ENCODE measurements at regions not wholly inside any gene's neighbourhood (a gene's known extent, or its start where the extent isn't known, plus 50 kb on each side); places are given as distances from the start of the nearest gene placed in this dataset.
"Not testable (repeated sequence)": the region's sequence is repeated elsewhere in the genome, so short reads cannot be mapped to it uniquely, and the experiment has no call there.

- H3K36me3 ChIP-seq (ENCODE audit: control insufficient read depth, insufficient read depth, low read length, severe bottlenecking), result no peaks in the 10 kb centered on the region
- peaks cover 4% of the 10 kb centered on the region for H3K4me1 ChIP-seq (ENCODE audit: control insufficient read depth, insufficient read depth, low read length)
- H3K27me3 ChIP-seq (replicated peaks; ENCODE audit: control insufficient read depth, insufficient read depth, low read length), result peaks cover 4% of the 10 kb centered on the region
- H3K9me3 ChIP-seq (ENCODE audit: control insufficient read depth, low read length), result no peaks in the 10 kb centered on the region
- no peak for DNase-seq (ENCODE audit: low read depth)
- no peak overlapping the region for H3K4me3 ChIP-seq (ENCODE audit: low read length)
- H3K9ac ChIP-seq (ENCODE audit: low read length), result no peak overlapping the region
These were observed 56.3 kb upstream of the ZNF92 start for GRCh38 chr7:65317372-65317771.

DNA sequence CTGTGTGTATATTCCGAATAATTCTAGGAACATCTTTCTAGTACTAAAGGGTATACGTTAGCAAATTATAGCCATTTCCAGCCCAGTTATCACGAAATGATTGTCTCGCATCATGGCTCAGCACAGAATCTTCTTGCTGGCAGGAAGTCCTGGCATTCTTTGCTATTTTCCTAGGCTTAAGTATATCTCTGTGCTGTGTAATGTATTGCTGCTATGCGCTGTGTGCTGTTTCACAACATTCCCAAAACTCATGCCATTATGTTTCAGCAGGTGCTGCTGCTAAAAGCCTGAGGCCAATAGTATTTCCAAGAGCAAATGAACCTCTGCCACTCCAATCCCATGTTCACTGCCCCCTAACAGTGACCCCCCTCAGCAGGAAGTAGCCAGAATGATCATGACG, 62.9 kb upstream of the ZNF92 start:
- no peaks in the 10 kb centered on the region for H3K4me1 ChIP-seq (ENCODE audit: control insufficient read depth, insufficient read depth, low read length)
- no peak overlapping the region for H3K9ac ChIP-seq (ENCODE audit: low read length)
- no peak for DNase-seq (ENCODE audit: low read depth)
- H3K9me3 ChIP-seq (ENCODE audit: control insufficient read depth, low read length), result no peaks in the 10 kb centered on the region
- H3K36me3 ChIP-seq (ENCODE audit: control insufficient read depth, insufficient read depth, low read length, severe bottlenecking), result no peaks in the 10 kb centered on the region
- H3K4me3 ChIP-seq (ENCODE audit: low read length), result no peak overlapping the region
- peaks cover 30% of the 10 kb centered on the region for H3K27me3 ChIP-seq (replicated peaks; ENCODE audit: control insufficient read depth, insufficient read depth, low read length)

DNA sequence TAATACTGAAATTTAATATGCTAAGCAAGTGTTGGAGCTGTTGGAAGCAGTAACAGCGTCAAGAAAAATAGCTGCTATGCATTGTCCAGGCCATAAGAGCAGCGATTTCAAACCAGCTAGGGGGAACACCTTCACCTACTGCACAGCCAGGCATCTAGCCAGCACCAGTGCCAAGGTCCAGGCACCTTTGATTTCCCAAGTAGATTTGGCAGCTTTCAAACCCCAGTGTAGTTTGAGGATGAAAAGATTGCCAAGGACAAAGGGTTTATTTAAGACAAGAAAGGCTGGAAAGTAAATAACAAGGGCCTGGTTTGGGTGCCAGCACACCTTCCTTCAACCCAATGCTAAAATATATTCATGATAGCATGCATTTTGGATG, 65.4 kb upstream of the ZNF92 start:
- H3K4me3 ChIP-seq (ENCODE audit: low read length), result no peak overlapping the region
- H3K4me1 ChIP-seq (ENCODE audit: control insufficient read depth, insufficient read depth, low read length), result peaks cover 5% of the 10 kb centered on the region
- H3K9ac ChIP-seq (ENCODE audit: low read length), result no peak overlapping the region
- DNase-seq (ENCODE audit: low read depth), result no peak
- no peaks in the 10 kb centered on the region for H3K36me3 ChIP-seq (ENCODE audit: control insufficient read depth, insufficient read depth, low read length, severe bottlenecking)
- peaks cover 2% of the 10 kb centered on the region for H3K9me3 ChIP-seq (ENCODE audit: control insufficient read depth, low read length)
- H3K27me3 ChIP-seq (replicated peaks; ENCODE audit: control insufficient read depth, insufficient read depth, low read length), result peaks cover 45% of the 10 kb centered on the region

DNA sequence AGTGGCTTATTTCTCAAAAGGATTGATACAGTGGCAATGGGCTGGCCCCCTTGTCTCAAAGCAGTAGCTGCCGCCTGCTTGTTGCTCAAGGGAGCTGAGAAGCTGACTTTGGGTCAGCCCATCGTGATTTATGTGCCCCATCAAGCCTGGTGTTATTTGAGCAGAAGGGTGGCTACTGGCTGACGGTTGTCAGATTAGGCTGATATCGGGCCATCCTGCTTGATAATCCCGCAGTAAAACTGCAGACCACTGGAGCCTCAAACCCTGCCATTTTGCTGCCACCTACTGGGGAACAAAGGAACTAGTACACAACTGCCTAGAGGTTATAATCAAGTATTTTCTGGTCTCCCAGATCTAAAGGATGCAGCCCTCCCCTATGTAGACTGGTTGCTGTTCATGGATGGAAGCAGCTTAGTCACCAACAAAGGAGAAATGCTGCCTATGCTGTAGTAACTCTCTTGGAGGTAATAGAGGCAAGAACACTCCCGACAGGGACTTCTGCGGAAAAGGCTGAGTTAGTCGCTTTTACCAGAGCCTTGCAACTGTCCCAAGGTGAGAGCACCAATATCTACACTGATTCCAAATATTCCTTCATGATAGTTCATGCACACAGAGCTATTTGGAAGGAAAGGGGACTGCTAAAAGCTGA, 65.9 kb upstream of the ZNF92 start:
- Histone ChIP-seq H3K4me3 (ENCODE audit: low read length) (no peak overlapping the region), H3K36me3 (ENCODE audit: control insufficient read depth, insufficient read depth, low read length, severe bottlenecking) (no peaks in the 10 kb centered on the region), H3K4me1 (ENCODE audit: control insufficient read depth, insufficient read depth, low read length) (peaks cover 5% of the 10 kb centered on the region), H3K27me3 (replicated peaks; ENCODE audit: control insufficient read depth, insufficient read depth, low read length) (peaks cover 48% of the 10 kb centered on the region), H3K9me3 (ENCODE audit: control insufficient read depth, low read length) (peaks cover 2% of the 10 kb centered on the region), H3K9ac (ENCODE audit: low read length) (no peak overlapping the region)
- peak; percentile 78 for DNase-seq (ENCODE audit: low read depth)

DNA sequence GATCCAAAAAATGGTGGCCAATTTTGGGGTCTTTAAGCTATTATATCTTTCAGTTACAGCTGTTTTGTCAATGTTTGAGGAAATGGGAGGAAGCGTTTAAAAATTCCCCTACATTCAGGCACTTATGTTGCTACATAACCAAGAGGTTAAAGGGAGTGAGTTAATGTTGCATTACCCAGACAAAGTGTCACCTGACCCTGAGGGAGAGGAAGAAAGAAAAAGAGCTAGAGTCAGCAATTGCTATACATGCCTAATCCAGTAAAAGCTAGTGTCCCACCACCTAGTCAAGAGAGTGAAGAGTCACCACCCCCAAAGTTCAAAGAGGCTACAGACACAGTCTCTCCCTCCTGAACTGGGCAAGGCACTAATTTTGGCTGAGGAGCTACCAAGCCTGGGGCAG, 69.5 kb upstream of the ZNF92 start:
- H3K27me3 ChIP-seq (replicated peaks; ENCODE audit: control insufficient read depth, insufficient read depth, low read length), result peaks cover 40% of the 10 kb centered on the region
- peaks cover 2% of the 10 kb centered on the region for H3K9me3 ChIP-seq (ENCODE audit: control insufficient read depth, low read length)
- no peak overlapping the region for H3K4me3 ChIP-seq (ENCODE audit: low read length)
- no peak for DNase-seq (ENCODE audit: low read depth)
- no peaks in the 10 kb centered on the region for H3K36me3 ChIP-seq (ENCODE audit: control insufficient read depth, insufficient read depth, low read length, severe bottlenecking)
- peaks cover 5% of the 10 kb centered on the region for H3K4me1 ChIP-seq (ENCODE audit: control insufficient read depth, insufficient read depth, low read length)
- no peak overlapping the region for H3K9ac ChIP-seq (ENCODE audit: low read length)

DNA sequence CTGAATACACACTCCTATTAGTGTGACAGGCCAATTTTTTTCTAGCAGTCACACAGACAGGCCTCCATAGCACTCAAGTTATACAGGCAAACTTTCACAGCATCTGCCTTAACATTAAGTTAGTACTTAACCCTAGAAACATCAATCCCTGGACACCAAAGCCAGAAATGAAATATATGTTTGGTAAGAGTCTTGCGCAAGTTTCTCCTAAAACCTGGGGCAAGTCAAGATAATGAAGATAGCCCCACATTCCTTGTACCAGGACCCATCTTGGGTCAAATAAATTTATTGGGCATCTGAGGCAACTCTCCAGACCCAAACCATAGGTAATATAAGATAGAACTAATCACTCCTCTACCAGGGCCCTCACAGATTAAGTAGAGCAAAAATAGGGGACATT, 70.8 kb upstream of the ZNF92 start:
- no peaks in the 10 kb centered on the region for H3K36me3 ChIP-seq (ENCODE audit: control insufficient read depth, insufficient read depth, low read length, severe bottlenecking)
- no peak for DNase-seq (ENCODE audit: low read depth)
- H3K4me1 ChIP-seq (ENCODE audit: control insufficient read depth, insufficient read depth, low read length), result peaks cover 5% of the 10 kb centered on the region
- no peak overlapping the region for H3K9ac ChIP-seq (ENCODE audit: low read length)
- peaks cover 32% of the 10 kb centered on the region for H3K27me3 ChIP-seq (replicated peaks; ENCODE audit: control insufficient read depth, insufficient read depth, low read length)
- H3K4me3 ChIP-seq (ENCODE audit: low read length), result no peak overlapping the region
- H3K9me3 ChIP-seq (ENCODE audit: control insufficient read depth, low read length), result peaks cover 2% of the 10 kb centered on the region

- H3K4me3 ChIP-seq (ENCODE audit: low read length), result no peak overlapping the region
- H3K4me1 ChIP-seq (ENCODE audit: control insufficient read depth, insufficient read depth, low read length), result peaks cover 5% of the 10 kb centered on the region
- DNase-seq (ENCODE audit: low read depth), result no peak
- H3K9me3 ChIP-seq (ENCODE audit: control insufficient read depth, low read length), result peaks cover 2% of the 10 kb centered on the region
- no peak overlapping the region for H3K9ac ChIP-seq (ENCODE audit: low read length)
- peaks cover 18% of the 10 kb centered on the region for H3K27me3 ChIP-seq (replicated peaks; ENCODE audit: control insufficient read depth, insufficient read depth, low read length)
- H3K36me3 ChIP-seq (ENCODE audit: control insufficient read depth, insufficient read depth, low read length, severe bottlenecking), result no peaks in the 10 kb centered on the region
These were observed 72.6 kb upstream of the ZNF92 start for GRCh38 chr7:65301007-65301406.

- no peak overlapping the region for H3K4me3 ChIP-seq (ENCODE audit: low read length)
- no peaks in the 10 kb centered on the region for H3K27me3 ChIP-seq (replicated peaks; ENCODE audit: control insufficient read depth, insufficient read depth, low read length)
- H3K4me1 ChIP-seq (ENCODE audit: control insufficient read depth, insufficient read depth, low read length), result no peaks in the 10 kb centered on the region
- H3K36me3 ChIP-seq (ENCODE audit: control insufficient read depth, insufficient read depth, low read length, severe bottlenecking), result no peaks in the 10 kb centered on the region
- no peaks in the 10 kb centered on the region for H3K9me3 ChIP-seq (ENCODE audit: control insufficient read depth, low read length)
- H3K9ac ChIP-seq (ENCODE audit: low read length), result no peak overlapping the region
- no peak for DNase-seq (ENCODE audit: low read depth)
These were observed 78.2 kb upstream of the ZNF92 start for GRCh38 chr7:65295409-65295808.

GRCh38 chr7:65290340-65290739, 83.3 kb upstream of the ZNF92 start:
- DNase-seq (ENCODE audit: low read depth); H3K4me3 ChIP-seq (ENCODE audit: low read length); H3K27me3 ChIP-seq (replicated peaks; ENCODE audit: control insufficient read depth, insufficient read depth, low read length); H3K4me1 ChIP-seq (ENCODE audit: control insufficient read depth, insufficient read depth, low read length); H3K9ac ChIP-seq (ENCODE audit: low read length); H3K9me3 ChIP-seq (ENCODE audit: control insufficient read depth, low read length); H3K36me3 ChIP-seq (ENCODE audit: control insufficient read depth, insufficient read depth, low read length, severe bottlenecking): not testable (repeated sequence)

DNA sequence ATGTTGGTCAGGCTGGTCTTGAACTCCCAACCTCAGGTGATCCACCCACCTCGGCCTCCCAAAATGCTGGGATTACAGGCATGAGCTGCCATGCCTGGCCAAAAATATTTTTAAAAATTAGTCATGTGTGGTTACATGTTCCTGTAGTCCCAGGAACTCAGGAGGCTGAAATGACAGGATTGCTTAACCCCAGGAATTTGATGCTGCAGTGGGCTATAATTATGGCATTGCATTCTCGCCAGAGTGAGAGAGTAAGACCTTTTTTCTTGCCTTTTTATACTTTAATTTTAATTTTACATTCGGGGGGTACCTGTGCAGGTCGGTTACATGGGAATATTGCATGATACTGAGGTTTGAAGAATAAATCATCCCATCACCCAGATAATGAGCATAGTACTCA, 86.6 kb upstream of the ZNF92 start:
- Histone ChIP-seq H3K27me3 (replicated peaks; ENCODE audit: control insufficient read depth, insufficient read depth, low read length) (no peaks in the 10 kb centered on the region), H3K4me3 (ENCODE audit: low read length) (no peak overlapping the region), H3K9me3 (ENCODE audit: control insufficient read depth, low read length) (no peaks in the 10 kb centered on the region), H3K9ac (ENCODE audit: low read length) (no peak overlapping the region), H3K36me3 (ENCODE audit: control insufficient read depth, insufficient read depth, low read length, severe bottlenecking) (no peaks in the 10 kb centered on the region), H3K4me1 (ENCODE audit: control insufficient read depth, insufficient read depth, low read length) (no peaks in the 10 kb centered on the region)
- no peak for DNase-seq (ENCODE audit: low read depth)

DNA sequence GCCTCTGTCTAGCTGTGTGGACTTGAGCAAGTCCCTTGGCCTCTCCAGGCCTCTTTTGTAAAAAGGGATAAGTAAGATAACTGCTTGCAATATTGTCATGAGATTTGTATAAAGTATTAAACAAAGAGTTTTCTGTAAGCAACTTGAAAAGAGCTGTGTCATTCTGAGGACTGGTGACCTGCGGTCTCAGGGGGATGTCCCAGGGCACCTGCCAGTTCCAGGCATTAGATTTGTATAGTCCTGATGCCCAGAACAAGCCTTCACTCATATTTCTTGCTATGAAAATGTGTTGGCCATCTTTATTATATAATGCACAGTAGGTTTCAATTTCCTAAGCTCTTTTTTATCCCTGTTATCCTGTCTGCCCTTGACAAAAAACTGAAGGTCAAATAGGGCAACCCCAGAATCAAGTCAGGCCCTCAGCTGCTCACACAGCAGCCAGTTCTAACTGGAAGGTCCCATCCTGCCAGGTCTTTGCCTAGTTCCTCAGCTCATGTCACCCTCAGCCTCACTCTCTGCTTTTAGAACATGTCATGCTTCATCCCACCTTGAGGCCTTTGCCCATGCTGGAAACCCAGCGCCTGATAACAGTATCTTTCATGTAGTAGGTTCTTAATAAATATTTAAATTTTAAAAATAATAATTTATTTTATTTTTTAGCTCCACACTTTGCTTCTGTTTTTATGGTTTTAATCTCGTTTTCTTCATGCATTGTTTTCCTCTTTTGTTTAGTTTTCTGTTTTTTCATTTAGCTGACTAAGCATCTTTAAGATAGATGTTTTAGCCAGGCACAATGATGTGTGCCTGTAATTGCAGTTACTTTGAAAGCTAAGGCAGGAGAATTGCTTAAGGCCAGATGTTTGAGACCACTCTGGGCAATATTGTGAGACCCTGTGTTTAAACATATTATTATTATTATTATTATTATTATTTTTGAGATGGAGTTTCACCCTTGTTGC, 87.5 kb upstream of the ZNF92 start:
- no peak overlapping the region for H3K4me3 ChIP-seq (ENCODE audit: low read length)
- no peaks in the 10 kb centered on the region for H3K36me3 ChIP-seq (ENCODE audit: control insufficient read depth, insufficient read depth, low read length, severe bottlenecking)
- no peak overlapping the region for H3K9ac ChIP-seq (ENCODE audit: low read length)
- DNase-seq (ENCODE audit: low read depth), result no peak
- no peaks in the 10 kb centered on the region for H3K4me1 ChIP-seq (ENCODE audit: control insufficient read depth, insufficient read depth, low read length)
- no peaks in the 10 kb centered on the region for H3K9me3 ChIP-seq (ENCODE audit: control insufficient read depth, low read length)
- no peaks in the 10 kb centered on the region for H3K27me3 ChIP-seq (replicated peaks; ENCODE audit: control insufficient read depth, insufficient read depth, low read length)

All from adipocyte (in vitro differentiated cells).